ENCODE measurements at regions not wholly inside any gene's neighbourhood (a gene's known extent, or its start where the extent isn't known, plus 50 kb on each side); places are given as distances from the start of the nearest gene placed in this dataset.

GRCh38 chr6:8908638-8909037 lies 473.3 kb upstream of the SLC35B3 start:
- BruUV-seq (replicated peaks) = no TSS peak
- no peak for DNase-seq
- Mint-ChIP-seq H3K4me3 (ENCODE audit: low read depth, unreplicated experiment) (no peak overlapping the region), H3K27ac (ENCODE audit: unreplicated experiment) (no peak overlapping the region), H3K4me1 (ENCODE audit: low read depth, unreplicated experiment) (peaks cover 7% of the 10 kb centered on the region), H3K9me3 (ENCODE audit: low read depth, unreplicated experiment) (no peaks in the 10 kb centered on the region), H3K27me3 (ENCODE audit: unreplicated experiment) (no peaks in the 10 kb centered on the region), H3K36me3 (ENCODE audit: insufficient read depth, unreplicated experiment) (no peaks in the 10 kb centered on the region)
- CTCF ChIA-PET = no interaction called here
- no peak for TF ChIP-seq CTCF (IDR thresholded peaks at IDR 0.05; ENCODE audit: unreplicated experiment)
- intact Hi-C loops (cut with micrococcal nuclease; ENCODE audit: unreplicated experiment) = no loop called here

GRCh38 chr6:8906699-8907098 lies 471.4 kb upstream of the SLC35B3 start:
- intact Hi-C loops (cut with micrococcal nuclease; ENCODE audit: unreplicated experiment) = no loop called here
- Mint-ChIP-seq H3K27me3 (ENCODE audit: unreplicated experiment) (no peaks in the 10 kb centered on the region), H3K4me1 (ENCODE audit: low read depth, unreplicated experiment) (peaks cover 7% of the 10 kb centered on the region), H3K9me3 (ENCODE audit: low read depth, unreplicated experiment) (no peaks in the 10 kb centered on the region), H3K36me3 (ENCODE audit: insufficient read depth, unreplicated experiment) (no peaks in the 10 kb centered on the region), H3K4me3 (ENCODE audit: low read depth, unreplicated experiment) (no peak overlapping the region), H3K27ac (ENCODE audit: unreplicated experiment) (no peak overlapping the region)
- BruUV-seq (replicated peaks) = no TSS peak
- no peak for TF ChIP-seq CTCF (IDR thresholded peaks at IDR 0.05; ENCODE audit: unreplicated experiment)
- no peak for DNase-seq
- CTCF ChIA-PET = no interaction called here

- Mint-ChIP-seq H3K36me3 (ENCODE audit: insufficient read depth, unreplicated experiment) (no peaks in the 10 kb centered on the region), H3K27ac (ENCODE audit: unreplicated experiment) (no peak overlapping the region), H3K4me3 (ENCODE audit: low read depth, unreplicated experiment) (no peak overlapping the region), H3K4me1 (ENCODE audit: low read depth, unreplicated experiment) (peaks cover 7% of the 10 kb centered on the region), H3K27me3 (ENCODE audit: unreplicated experiment) (no peaks in the 10 kb centered on the region), H3K9me3 (ENCODE audit: low read depth, unreplicated experiment) (no peaks in the 10 kb centered on the region)
- no peak for TF ChIP-seq CTCF (IDR thresholded peaks at IDR 0.05; ENCODE audit: unreplicated experiment)
- CTCF ChIA-PET = interaction anchor here (0.5 kb wide), 1 partner anchor 16 kb away, joined by 3 read pairs; no protein-coding TSS in a partner anchor
- peak; percentile 2 for DNase-seq
- no TSS peak for BruUV-seq (replicated peaks)
- intact Hi-C loops (cut with micrococcal nuclease; ENCODE audit: unreplicated experiment) = no loop called here
These were observed 470.4 kb upstream of the SLC35B3 start for GRCh38 chr6:8905757-8906156.

GRCh38 chr6:8904754-8905153 lies 469.4 kb upstream of the SLC35B3 start:
- no TSS peak for BruUV-seq (replicated peaks)
- H3K4me3 Mint-ChIP-seq (ENCODE audit: low read depth, unreplicated experiment) = no peak overlapping the region
- no peaks in the 10 kb centered on the region for H3K9me3 Mint-ChIP-seq (ENCODE audit: low read depth, unreplicated experiment)
- intact Hi-C loops (cut with micrococcal nuclease; ENCODE audit: unreplicated experiment) = no loop called here
- CTCF ChIA-PET = no interaction called here
- H3K4me1 Mint-ChIP-seq (ENCODE audit: low read depth, unreplicated experiment) = peaks cover 7% of the 10 kb centered on the region
- no peaks in the 10 kb centered on the region for H3K36me3 Mint-ChIP-seq (ENCODE audit: insufficient read depth, unreplicated experiment)
- TF ChIP-seq CTCF (IDR thresholded peaks at IDR 0.05; ENCODE audit: unreplicated experiment) = no peak
- no peak overlapping the region for H3K27ac Mint-ChIP-seq (ENCODE audit: unreplicated experiment)
- DNase-seq = no peak
- H3K27me3 Mint-ChIP-seq (ENCODE audit: unreplicated experiment) = no peaks in the 10 kb centered on the region

- Mint-ChIP-seq H3K27ac (ENCODE audit: unreplicated experiment) (no peak overlapping the region), H3K4me1 (ENCODE audit: low read depth, unreplicated experiment) (no peaks in the 10 kb centered on the region), H3K27me3 (ENCODE audit: unreplicated experiment) (no peaks in the 10 kb centered on the region), H3K36me3 (ENCODE audit: insufficient read depth, unreplicated experiment) (no peaks in the 10 kb centered on the region), H3K4me3 (ENCODE audit: low read depth, unreplicated experiment) (no peak overlapping the region), H3K9me3 (ENCODE audit: low read depth, unreplicated experiment) (no peaks in the 10 kb centered on the region)
- DNase-seq = no peak
- no TSS peak for BruUV-seq (replicated peaks)
- CTCF ChIA-PET = no interaction called here
- no peak for TF ChIP-seq CTCF (IDR thresholded peaks at IDR 0.05; ENCODE audit: unreplicated experiment)
- intact Hi-C loops (cut with micrococcal nuclease; ENCODE audit: unreplicated experiment) = no loop called here
These were observed 464.7 kb upstream of the SLC35B3 start for GRCh38 chr6:8900056-8900455.
